GM11168 (cell line): ENCODE measurements at regions not wholly inside any gene's neighbourhood (a gene's known extent, or its start where the extent isn't known, plus 50 kb on each side); places are given as distances from the start of the nearest gene placed in this dataset.
"Not testable (repeated sequence)": the region's sequence is repeated elsewhere in the genome, so short reads cannot be mapped to it uniquely, and the experiment has no call there.

Experiments
- in situ Hi-C: fragments of 300-500 bp; cut with MboI; formaldehyde crosslinking; loops from one replicate; pipeline ENCODE4 v1.12.0; 2022; ENCODE audit warnings: low sequenced_read_pairs; ENCODE audit not compliant: unreplicated experiment

DNA sequence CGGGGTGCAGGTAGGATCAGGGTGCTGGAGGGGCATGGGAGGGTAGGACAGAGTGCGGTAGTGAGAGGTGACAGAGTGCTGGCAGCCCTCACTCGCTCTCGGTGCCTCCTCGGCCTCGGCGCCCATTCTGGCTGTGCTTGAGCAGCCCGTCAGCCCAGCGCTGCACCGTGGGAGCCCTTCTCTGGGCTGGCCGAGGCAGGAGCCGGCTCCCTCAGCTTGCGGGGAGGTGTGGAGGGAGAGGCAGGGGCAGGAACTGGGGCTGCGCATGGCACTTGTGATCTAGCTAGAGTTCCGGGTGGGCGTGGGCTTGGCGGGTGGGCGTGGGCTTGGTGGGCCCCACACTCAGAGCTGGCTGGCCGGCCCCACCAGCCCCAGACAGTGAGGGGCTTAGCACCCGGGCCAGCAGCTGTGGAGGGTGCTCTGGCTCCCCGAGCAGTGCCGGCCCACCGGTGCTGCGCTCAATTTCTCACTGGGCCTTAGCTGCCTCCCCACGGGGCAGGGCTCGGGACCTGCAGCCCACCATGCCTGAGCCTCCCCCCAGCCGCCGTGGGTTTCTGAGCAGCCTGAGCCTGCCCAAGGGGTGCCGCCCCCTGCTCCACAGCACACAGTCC, 112.8 kb upstream of the DUSP22 start:
- in situ Hi-C loops, result no loop called here

- in situ Hi-C loops, result not testable (repeated sequence)
Observed at GRCh38 chr6:180091-180694, 112.1 kb upstream of the DUSP22 start.

- in situ Hi-C loops, result no loop called here
Observed at GRCh38 chr6:181049-181654, 111.1 kb upstream of the DUSP22 start.

- in situ Hi-C loops, result no loop called here
Observed at GRCh38 chr6:183668-184067, 108.6 kb upstream of the DUSP22 start.

- in situ Hi-C loops, result no loop called here
Observed at GRCh38 chr6:184161-184700, 108.1 kb upstream of the DUSP22 start.

GRCh38 chr6:186340-186965, 105.8 kb upstream of the DUSP22 start:
- in situ Hi-C loops, result no loop called here

DNA sequence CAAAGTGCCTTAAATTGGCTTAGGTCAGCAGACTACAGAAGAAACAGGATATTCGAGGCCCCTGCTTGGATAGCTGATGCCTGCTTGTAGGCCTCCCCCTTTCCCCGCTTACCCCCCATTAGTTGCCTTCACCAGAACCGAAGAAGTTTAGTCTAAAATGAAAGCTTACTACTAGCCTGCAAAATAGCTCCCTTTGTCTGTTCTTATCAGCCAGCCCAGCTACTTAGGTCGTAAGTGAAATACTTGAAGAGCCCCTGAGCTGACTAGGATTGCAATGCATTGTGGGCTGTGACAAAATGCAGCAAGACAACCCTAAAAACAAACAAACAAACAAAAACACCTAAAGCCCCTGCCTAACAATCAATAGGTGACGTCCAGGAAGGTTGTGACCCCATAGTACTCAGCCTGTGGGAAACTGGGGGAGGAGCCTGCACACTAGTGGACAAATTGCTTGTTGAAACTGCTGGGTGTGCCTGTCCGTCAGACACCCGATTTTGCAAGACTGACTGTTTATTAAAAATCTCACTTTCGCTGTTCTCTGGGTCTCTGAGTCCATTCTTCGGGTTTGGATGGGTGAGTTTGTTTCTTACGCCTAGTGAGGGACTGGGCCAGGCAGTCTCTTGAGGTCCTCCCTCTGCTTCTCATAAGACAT, 105.0 kb upstream of the DUSP22 start:
- in situ Hi-C loops, result no loop called here

DNA sequence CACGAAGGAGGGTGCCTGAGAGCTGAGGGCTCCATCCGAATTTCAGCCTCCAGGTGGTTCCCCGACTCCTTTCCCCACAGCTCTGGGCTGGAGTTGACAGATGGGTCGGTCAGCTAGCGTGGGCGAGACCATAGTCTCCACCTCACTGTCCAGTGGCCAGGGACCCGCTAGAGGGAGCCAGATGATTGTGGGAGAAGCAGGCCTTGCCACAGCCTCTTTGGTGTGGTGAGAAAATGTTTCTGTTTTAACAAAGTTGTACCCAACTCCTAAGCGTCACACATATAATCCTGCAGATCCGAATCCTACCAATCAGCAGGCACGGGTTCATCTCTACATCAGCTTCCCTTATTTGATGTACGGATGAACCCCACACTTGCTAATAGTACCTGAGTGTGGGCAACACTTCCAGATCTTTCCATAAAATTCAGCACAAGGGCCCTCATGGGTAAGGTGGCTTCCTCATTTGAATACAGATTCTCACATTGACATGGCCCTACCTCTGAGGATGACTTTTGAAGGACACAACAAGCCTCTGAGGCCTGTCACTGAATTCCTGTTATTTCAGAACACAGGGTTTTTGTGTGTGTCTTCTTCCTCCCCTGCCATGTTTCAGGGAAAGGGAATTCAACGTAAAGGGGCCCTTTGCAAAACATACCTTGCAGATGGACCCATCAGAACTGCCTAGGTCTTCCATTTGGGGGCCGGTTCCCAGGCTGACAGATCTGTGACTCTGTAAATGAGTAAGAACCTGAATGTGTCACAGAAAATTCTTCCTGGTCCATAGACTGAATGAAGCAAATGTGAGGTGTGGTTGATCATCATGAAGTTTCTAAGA, 103.2 kb upstream of the DUSP22 start:
- in situ Hi-C loops, result no loop called here

- in situ Hi-C loops, result no loop called here
Observed at GRCh38 chr6:189676-190075, 102.6 kb upstream of the DUSP22 start.

GRCh38 chr6:190596-191395, 101.5 kb upstream of the DUSP22 start:
- in situ Hi-C loops, result no loop called here

- in situ Hi-C loops, result no loop called here
Observed at GRCh38 chr6:191487-192312, 100.6 kb upstream of the DUSP22 start.

DNA sequence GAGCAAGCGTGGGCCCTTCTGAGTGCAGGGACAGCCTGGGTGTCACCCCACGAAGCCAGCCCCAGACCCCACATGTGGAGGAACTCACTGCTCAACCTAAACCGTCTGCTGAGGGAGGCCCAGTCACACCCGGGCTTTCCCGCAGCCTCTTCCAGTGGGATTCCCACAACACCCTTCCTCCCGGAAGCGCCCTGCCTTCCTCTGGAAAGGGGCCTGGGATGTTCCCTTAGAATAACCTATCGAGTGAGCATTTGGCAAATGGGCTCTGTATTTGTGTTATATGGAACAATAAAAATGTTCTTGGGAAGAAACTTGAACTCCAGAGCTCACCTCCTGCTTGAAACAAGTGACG, 100.0 kb upstream of the DUSP22 start:
- in situ Hi-C loops, result no loop called here

GRCh38 chr6:193180-193579, 99.1 kb upstream of the DUSP22 start:
- in situ Hi-C loops, result no loop called here

- in situ Hi-C loops, result no loop called here
Observed at GRCh38 chr6:193773-194310, 98.4 kb upstream of the DUSP22 start.

DNA sequence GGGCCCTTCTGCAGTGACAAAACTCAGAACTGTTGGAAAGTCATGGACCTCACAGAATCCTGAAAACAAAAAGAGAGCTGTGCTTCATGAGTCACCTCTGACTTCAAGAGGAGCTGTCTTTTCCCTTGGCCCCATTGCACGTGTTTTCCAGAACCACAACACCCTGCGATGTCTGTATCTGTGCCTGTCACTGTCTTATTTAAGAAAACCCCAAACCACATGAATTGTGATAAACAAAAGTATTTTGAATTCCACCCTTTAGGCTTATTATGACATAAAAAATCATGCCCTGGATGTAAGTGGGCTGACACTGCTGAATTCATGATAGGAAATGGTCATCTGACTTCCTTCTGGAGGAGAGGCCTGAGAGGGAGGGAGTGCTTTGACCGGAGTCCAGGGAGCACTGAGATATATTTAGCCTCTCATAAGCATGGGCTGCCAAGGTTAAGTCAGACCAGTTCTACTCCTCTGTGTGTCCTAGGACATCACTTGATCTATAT, 96.4 kb upstream of the DUSP22 start:
- in situ Hi-C loops, result no loop called here

DNA sequence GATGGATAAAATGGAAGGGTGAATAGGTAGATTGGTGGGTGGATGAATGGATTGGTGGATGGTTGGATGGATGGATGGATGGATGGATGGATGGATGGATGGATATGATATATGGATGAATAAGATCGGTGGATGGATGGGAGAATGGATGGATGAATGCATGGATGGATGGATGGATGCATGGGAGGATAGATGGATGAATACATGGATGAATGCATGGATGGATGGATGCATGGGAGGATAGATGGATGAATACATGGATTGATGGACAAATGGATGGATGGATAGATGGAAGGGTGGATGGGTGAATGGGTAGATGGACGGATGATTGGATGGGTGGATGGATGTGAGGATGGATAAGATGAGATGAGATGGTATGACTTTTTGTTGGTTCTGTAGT, 95.7 kb upstream of the DUSP22 start:
- in situ Hi-C loops, result no loop called here

DNA sequence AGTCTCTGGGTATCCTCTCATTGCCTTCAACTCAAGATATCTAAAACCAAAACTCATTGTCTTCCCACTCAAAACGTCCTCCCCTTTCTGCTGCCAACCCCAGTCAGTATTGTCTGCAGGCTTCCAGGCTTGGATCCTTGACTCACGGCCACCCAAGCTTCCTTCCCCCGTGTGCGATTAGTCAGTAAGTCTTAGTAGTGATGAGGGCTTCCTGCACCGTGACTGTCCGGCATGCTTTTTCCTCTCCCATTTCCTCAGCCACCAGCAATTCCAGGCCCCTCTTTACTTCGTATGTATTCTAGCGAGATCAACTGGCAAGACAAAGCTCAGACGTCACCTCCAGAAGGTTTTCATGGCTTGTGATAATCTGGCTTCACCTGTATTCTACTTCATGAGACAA, 88.6 kb upstream of the DUSP22 start:
- in situ Hi-C loops, result no loop called here

DNA sequence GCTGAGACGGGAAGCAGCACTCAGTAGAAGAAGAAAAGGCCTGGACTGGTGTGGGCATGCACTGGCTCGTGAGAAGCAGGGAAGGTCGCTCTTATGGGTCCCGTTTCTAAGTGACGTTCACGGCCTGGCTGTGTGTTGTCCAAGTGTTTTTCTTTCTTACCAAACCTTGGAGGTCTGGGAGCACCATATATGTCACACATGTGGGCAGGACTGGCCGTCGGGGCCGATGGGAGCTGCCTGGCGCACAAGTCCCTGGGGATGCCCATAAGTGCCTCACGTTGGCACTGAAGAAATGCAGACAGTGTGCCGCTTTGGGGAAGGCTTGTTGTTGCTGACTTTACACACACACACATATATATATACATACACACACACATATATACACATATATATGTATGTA, 86.0 kb upstream of the DUSP22 start:
- in situ Hi-C loops, result no loop called here
